ENCODE measurements at regions not wholly inside any gene's neighbourhood (a gene's known extent, or its start where the extent isn't known, plus 50 kb on each side); places are given as distances from the start of the nearest gene placed in this dataset.

- Histone ChIP-seq H3K27ac (ENCODE audit: low read length) (no peak overlapping the region), H3K9ac (ENCODE audit: low read length) (no peak overlapping the region), H3K4me2 (ENCODE audit: low read length) (no peak overlapping the region), H3K79me2 (ENCODE audit: low read length) (no peaks in the 10 kb centered on the region), H3K36me3 (replicated peaks; ENCODE audit: low read depth, low read length) (no peaks in the 10 kb centered on the region), H3K4me1 (ENCODE audit: low read length) (no peaks in the 10 kb centered on the region), H3K27me3 (ENCODE audit: low read depth, low read length) (no peaks in the 10 kb centered on the region), H2AFZ (ENCODE audit: low read depth, low read length) (no peak overlapping the region), H3K9me3 (ENCODE audit: insufficient read depth, low read length) (no peaks in the 10 kb centered on the region), H3K4me3 (ENCODE audit: low read length) (no peak overlapping the region), H4K20me1 (ENCODE audit: insufficient read depth, low read length) (no peaks in the 10 kb centered on the region)
- TF ChIP-seq EZH2phosphoT487 (IDR thresholded peaks at IDR 0.05; ENCODE audit: low read depth), result no peak
- TF ChIP-seq CTCF (IDR thresholded peaks at IDR 0.05; ENCODE audit: low read depth, low read length), result no peak
These were observed 203.7 kb upstream of the ZFHX3 start for GRCh38 chr16:73251608-73252007.

GRCh38 chr16:73248316-73248715 lies 200.4 kb upstream of the ZFHX3 start:
- Histone ChIP-seq H3K27me3 (ENCODE audit: low read depth, low read length) (no peaks in the 10 kb centered on the region), H3K36me3 (replicated peaks; ENCODE audit: low read depth, low read length) (no peaks in the 10 kb centered on the region), H2AFZ (ENCODE audit: low read depth, low read length) (no peak overlapping the region), H3K4me3 (ENCODE audit: low read length) (no peak overlapping the region), H3K9ac (ENCODE audit: low read length) (no peak overlapping the region), H3K79me2 (ENCODE audit: low read length) (no peaks in the 10 kb centered on the region), H3K4me1 (ENCODE audit: low read length) (no peaks in the 10 kb centered on the region), H3K9me3 (ENCODE audit: insufficient read depth, low read length) (no peaks in the 10 kb centered on the region), H4K20me1 (ENCODE audit: insufficient read depth, low read length) (no peaks in the 10 kb centered on the region), H3K27ac (ENCODE audit: low read length) (no peak overlapping the region), H3K4me2 (ENCODE audit: low read length) (no peak overlapping the region)
- TF ChIP-seq EZH2phosphoT487 (IDR thresholded peaks at IDR 0.05; ENCODE audit: low read depth), result no peak
- TF ChIP-seq CTCF (IDR thresholded peaks at IDR 0.05; ENCODE audit: low read depth, low read length), result no peak

- no peak overlapping the region for H3K27ac ChIP-seq (ENCODE audit: low read length)
- TF ChIP-seq CTCF (IDR thresholded peaks at IDR 0.05; ENCODE audit: low read depth, low read length) (no peak), EZH2phosphoT487 (IDR thresholded peaks at IDR 0.05; ENCODE audit: low read depth) (no peak)
- peaks cover 7% of the 10 kb centered on the region; the same call in 1 of the 2 replicates for H3K27me3 ChIP-seq (ENCODE audit: low read depth, low read length)
- no peak overlapping the region for H2AFZ ChIP-seq (ENCODE audit: low read depth, low read length)
- no peak overlapping the region for H3K4me3 ChIP-seq (ENCODE audit: low read length)
- H3K79me2 ChIP-seq (ENCODE audit: low read length), result no peaks in the 10 kb centered on the region
- no peaks in the 10 kb centered on the region for H3K4me1 ChIP-seq (ENCODE audit: low read length)
- H3K36me3 ChIP-seq (replicated peaks; ENCODE audit: low read depth, low read length), result no peaks in the 10 kb centered on the region
- no peaks in the 10 kb centered on the region for H3K9me3 ChIP-seq (ENCODE audit: insufficient read depth, low read length)
- H4K20me1 ChIP-seq (ENCODE audit: insufficient read depth, low read length), result no peaks in the 10 kb centered on the region
- H3K9ac ChIP-seq (ENCODE audit: low read length), result no peak overlapping the region
- no peak overlapping the region for H3K4me2 ChIP-seq (ENCODE audit: low read length)
These were observed 193.0 kb upstream of the ZFHX3 start for GRCh38 chr16:73240920-73241319.

- Histone ChIP-seq H3K79me2 (ENCODE audit: low read length) (no peaks in the 10 kb centered on the region), H3K36me3 (replicated peaks; ENCODE audit: low read depth, low read length) (no peaks in the 10 kb centered on the region), H3K4me3 (ENCODE audit: low read length) (no peak overlapping the region), H3K27me3 (ENCODE audit: low read depth, low read length) (peaks cover 9% of the 10 kb centered on the region; the same call in 1 of the 2 replicates), H3K4me2 (ENCODE audit: low read length) (no peak overlapping the region), H3K27ac (ENCODE audit: low read length) (no peak overlapping the region), H3K9me3 (ENCODE audit: insufficient read depth, low read length) (no peaks in the 10 kb centered on the region), H3K4me1 (ENCODE audit: low read length) (no peaks in the 10 kb centered on the region), H2AFZ (ENCODE audit: low read depth, low read length) (no peak overlapping the region), H4K20me1 (ENCODE audit: insufficient read depth, low read length) (no peaks in the 10 kb centered on the region), H3K9ac (ENCODE audit: low read length) (no peak overlapping the region)
- TF ChIP-seq EZH2phosphoT487 (IDR thresholded peaks at IDR 0.05; ENCODE audit: low read depth), result no peak
- TF ChIP-seq CTCF (IDR thresholded peaks at IDR 0.05; ENCODE audit: low read depth, low read length), result no peak
These were observed 189.7 kb upstream of the ZFHX3 start for GRCh38 chr16:73237601-73238000.
